GM18511 (cell line): ENCODE measurements at regions not wholly inside any gene's neighbourhood (a gene's known extent, or its start where the extent isn't known, plus 50 kb on each side); places are given as distances from the start of the nearest gene placed in this dataset.

Experiments
- ATAC-seq: cut with Tn5 transposase; IDR thresholded peaks from one replicate; pipeline ENCODE4 v1.9.1; 2021; ENCODE audit warnings: mild to moderate bottlenecking, moderate library complexity; ENCODE audit not compliant: unreplicated experiment

- ATAC-seq = peak; percentile 93
Observed at GRCh38 chr7:46233585-46234329, 312.7 kb upstream of the IGFBP3 start.

- no peak for ATAC-seq
Observed at GRCh38 chr7:46230990-46231305, 309.9 kb upstream of the IGFBP3 start.

- ATAC-seq = no peak
Observed at GRCh38 chr7:46230298-46230989, 309.4 kb upstream of the IGFBP3 start.

- no peak for ATAC-seq
Observed at GRCh38 chr7:46229409-46229808, 308.3 kb upstream of the IGFBP3 start.

GRCh38 chr7:46226860-46227259 is 305.8 kb upstream of the IGFBP3 start:
- no peak for ATAC-seq

- no peak for ATAC-seq
Observed at GRCh38 chr7:46224363-46224762, 303.3 kb upstream of the IGFBP3 start.

GRCh38 chr7:46220066-46220630 is 299.1 kb upstream of the IGFBP3 start:
- no peak for ATAC-seq

- ATAC-seq = no peak
Observed at GRCh38 chr7:46218461-46219200, 297.6 kb upstream of the IGFBP3 start.

- ATAC-seq = no peak
Observed at GRCh38 chr7:46215987-46216567, 295.0 kb upstream of the IGFBP3 start.

- no peak for ATAC-seq
Observed at GRCh38 chr7:46214526-46214925, 293.5 kb upstream of the IGFBP3 start.

- ATAC-seq = no peak
Observed at GRCh38 chr7:46213154-46213537, 292.1 kb upstream of the IGFBP3 start.

- no peak for ATAC-seq
Observed at GRCh38 chr7:46212425-46213153, 291.5 kb upstream of the IGFBP3 start.

GRCh38 chr7:46210467-46210866 is 289.4 kb upstream of the IGFBP3 start:
- no peak for ATAC-seq

- ATAC-seq = no peak
Observed at GRCh38 chr7:46209611-46210388, 288.7 kb upstream of the IGFBP3 start.

- no peak for ATAC-seq
Observed at GRCh38 chr7:46208635-46209525, 287.8 kb upstream of the IGFBP3 start.

- no peak for ATAC-seq
Observed at GRCh38 chr7:46207931-46208634, 287.0 kb upstream of the IGFBP3 start.

GRCh38 chr7:46206476-46207060 is 285.5 kb upstream of the IGFBP3 start:
- ATAC-seq = no peak

- no peak for ATAC-seq
Observed at GRCh38 chr7:46205478-46205877, 284.4 kb upstream of the IGFBP3 start.
